ENCODE measurements at regions not wholly inside any gene's neighbourhood (a gene's known extent, or its start where the extent isn't known, plus 50 kb on each side); places are given as distances from the start of the nearest gene placed in this dataset.

- no peaks in the 10 kb centered on the region for H3K79me2 ChIP-seq (ENCODE audit: insufficient read depth, low read length)
- no peaks in the 10 kb centered on the region for H3K9me3 ChIP-seq (ENCODE audit: insufficient read depth, low read depth, low read length)
- no peaks in the 10 kb centered on the region for H4K20me1 ChIP-seq (ENCODE audit: insufficient read depth, low read length, poor library complexity, severe bottlenecking)
- H3K9ac ChIP-seq (ENCODE audit: low read depth, low read length, poor library complexity, severe bottlenecking): no peak overlapping the region
- H2AFZ ChIP-seq (ENCODE audit: low read length): no peak overlapping the region
- H3K4me1 ChIP-seq (ENCODE audit: insufficient read depth, low read length, poor library complexity, severe bottlenecking): peaks cover 7% of the 10 kb centered on the region
- no peaks in the 10 kb centered on the region for H3K27me3 ChIP-seq (ENCODE audit: insufficient read depth, low read length, poor library complexity, severe bottlenecking)
- no peaks in the 10 kb centered on the region for H3K9me2 ChIP-seq (replicated peaks; ENCODE audit: low read depth, low read length)
- TF ChIP-seq CTCF (conservative IDR thresholded peaks at IDR 0.05; ENCODE audit: low read length) (no peak), EZH2phosphoT487 (IDR thresholded peaks at IDR 0.05; ENCODE audit: borderline replicate concordance) (no peak)
- H3K4me2 ChIP-seq (ENCODE audit: low read depth, low read length, poor library complexity, severe bottlenecking): no peak overlapping the region
- no peaks in the 10 kb centered on the region for H3F3A ChIP-seq (ENCODE audit: low read depth)
- no peaks in the 10 kb centered on the region for H3K36me3 ChIP-seq (ENCODE audit: insufficient read depth, low read length)
- no peak overlapping the region for H3K4me3 ChIP-seq (ENCODE audit: low read length, poor library complexity, severe bottlenecking)
Observed at GRCh38 chr3:6416049-6416661, 444.8 kb upstream of the GRM7 start.

GRCh38 chr3:6417174-6417573 lies 443.7 kb upstream of the GRM7 start:
- Histone ChIP-seq H3K4me1 (ENCODE audit: insufficient read depth, low read length, poor library complexity, severe bottlenecking) (peaks cover 14% of the 10 kb centered on the region), H3K4me2 (ENCODE audit: low read depth, low read length, poor library complexity, severe bottlenecking) (no peak overlapping the region), H3K9me3 (ENCODE audit: insufficient read depth, low read depth, low read length) (no peaks in the 10 kb centered on the region), H3K36me3 (ENCODE audit: insufficient read depth, low read length) (no peaks in the 10 kb centered on the region), H3K27me3 (ENCODE audit: insufficient read depth, low read length, poor library complexity, severe bottlenecking) (no peaks in the 10 kb centered on the region), H3K9ac (ENCODE audit: low read depth, low read length, poor library complexity, severe bottlenecking) (no peak overlapping the region), H3K4me3 (ENCODE audit: low read length, poor library complexity, severe bottlenecking) (no peak overlapping the region), H3K79me2 (ENCODE audit: insufficient read depth, low read length) (no peaks in the 10 kb centered on the region), H3K9me2 (replicated peaks; ENCODE audit: low read depth, low read length) (no peaks in the 10 kb centered on the region), H3F3A (ENCODE audit: low read depth) (no peaks in the 10 kb centered on the region), H2AFZ (ENCODE audit: low read length) (no peak overlapping the region), H4K20me1 (ENCODE audit: insufficient read depth, low read length, poor library complexity, severe bottlenecking) (no peaks in the 10 kb centered on the region)
- no peak for TF ChIP-seq EZH2phosphoT487 (IDR thresholded peaks at IDR 0.05; ENCODE audit: borderline replicate concordance)
- no peak for TF ChIP-seq CTCF (conservative IDR thresholded peaks at IDR 0.05; ENCODE audit: low read length)

- H3F3A ChIP-seq (ENCODE audit: low read depth): no peaks in the 10 kb centered on the region
- H3K36me3 ChIP-seq (ENCODE audit: insufficient read depth, low read length): no peaks in the 10 kb centered on the region
- no peaks in the 10 kb centered on the region for H3K79me2 ChIP-seq (ENCODE audit: insufficient read depth, low read length)
- no peaks in the 10 kb centered on the region for H3K9me2 ChIP-seq (replicated peaks; ENCODE audit: low read depth, low read length)
- no peak overlapping the region for H2AFZ ChIP-seq (ENCODE audit: low read length)
- no peaks in the 10 kb centered on the region for H4K20me1 ChIP-seq (ENCODE audit: insufficient read depth, low read length, poor library complexity, severe bottlenecking)
- no peak overlapping the region for H3K9ac ChIP-seq (ENCODE audit: low read depth, low read length, poor library complexity, severe bottlenecking)
- H3K4me2 ChIP-seq (ENCODE audit: low read depth, low read length, poor library complexity, severe bottlenecking): no peak overlapping the region
- TF ChIP-seq EZH2phosphoT487 (IDR thresholded peaks at IDR 0.05; ENCODE audit: borderline replicate concordance) (no peak), CTCF (conservative IDR thresholded peaks at IDR 0.05; ENCODE audit: low read length) (no peak)
- H3K4me3 ChIP-seq (ENCODE audit: low read length, poor library complexity, severe bottlenecking): no peak overlapping the region
- H3K4me1 ChIP-seq (ENCODE audit: insufficient read depth, low read length, poor library complexity, severe bottlenecking): peaks cover 8% of the 10 kb centered on the region
- no peaks in the 10 kb centered on the region for H3K27me3 ChIP-seq (ENCODE audit: insufficient read depth, low read length, poor library complexity, severe bottlenecking)
- no peaks in the 10 kb centered on the region for H3K9me3 ChIP-seq (ENCODE audit: insufficient read depth, low read depth, low read length)
Observed at GRCh38 chr3:6418485-6418884, 442.4 kb upstream of the GRM7 start.

Measured in Loucy (cell line).